Right renal pelvis (tissue), 4 donors: ENCODE measurements at regions not wholly inside any gene's neighbourhood (a gene's known extent, or its start where the extent isn't known, plus 50 kb on each side); places are given as distances from the start of the nearest gene placed in this dataset.

Experiments used
- DNase-seq, 4 donors: peaks; one replicate each; pipeline ENCODE4 v3.0.0-alpha.2; 2013; ENCODE audit warnings: low read depth in 4 of 4, low spot score in 3 of 4, missing footprints in 1 of 4

- no peak for DNase-seq
Observed at GRCh38 chr1:5225707-5226704, 571.6 kb downstream of the AJAP1 start.

DNA sequence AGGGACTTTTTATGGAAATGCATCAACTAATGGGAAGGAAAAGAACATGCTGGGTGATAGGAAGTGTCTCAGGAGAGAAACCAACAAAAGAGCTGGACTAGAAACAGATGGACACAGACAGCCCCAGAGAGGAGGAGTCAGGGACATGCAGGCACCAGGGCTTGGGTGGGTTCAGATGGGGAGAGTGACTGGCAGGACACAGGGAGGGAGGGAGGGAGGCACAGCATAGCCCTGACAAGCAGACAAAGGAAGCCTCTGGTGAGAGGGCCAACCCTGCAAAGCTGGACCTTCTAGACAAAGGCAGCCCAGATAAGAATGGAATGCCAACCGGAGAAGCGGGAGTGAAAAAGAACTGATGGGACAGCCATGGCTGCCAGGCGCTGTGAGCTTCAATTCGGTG, 568.8 kb downstream of the AJAP1 start:
- DNase-seq, result no peak

DNA sequence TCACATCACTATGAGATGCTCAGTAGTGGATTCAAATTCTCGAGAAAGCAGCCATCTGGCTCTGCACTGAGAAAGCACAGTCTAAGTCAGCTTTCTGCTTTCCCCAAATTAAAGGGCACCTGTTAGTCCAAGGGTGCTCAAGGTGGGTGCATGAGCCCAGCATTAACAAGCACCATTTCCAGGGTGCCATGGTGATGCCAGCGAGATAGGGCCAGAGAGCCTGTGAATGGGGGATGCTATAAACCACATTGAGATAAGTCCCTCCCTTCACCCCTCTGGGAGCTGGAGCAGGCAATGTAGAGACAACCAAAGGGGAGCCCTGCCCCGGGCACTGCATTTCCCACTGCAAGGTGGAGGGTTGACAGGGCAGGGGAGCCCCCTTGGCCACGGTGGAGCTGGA, 568.2 kb downstream of the AJAP1 start:
- DNase-seq, result no peak

- no peak for DNase-seq
Observed at GRCh38 chr1:5221451-5221850, 567.0 kb downstream of the AJAP1 start.

GRCh38 chr1:5220821-5221220, 566.4 kb downstream of the AJAP1 start:
- DNase-seq, result no peak

GRCh38 chr1:5220421-5220820, 566.0 kb downstream of the AJAP1 start:
- no peak for DNase-seq

DNA sequence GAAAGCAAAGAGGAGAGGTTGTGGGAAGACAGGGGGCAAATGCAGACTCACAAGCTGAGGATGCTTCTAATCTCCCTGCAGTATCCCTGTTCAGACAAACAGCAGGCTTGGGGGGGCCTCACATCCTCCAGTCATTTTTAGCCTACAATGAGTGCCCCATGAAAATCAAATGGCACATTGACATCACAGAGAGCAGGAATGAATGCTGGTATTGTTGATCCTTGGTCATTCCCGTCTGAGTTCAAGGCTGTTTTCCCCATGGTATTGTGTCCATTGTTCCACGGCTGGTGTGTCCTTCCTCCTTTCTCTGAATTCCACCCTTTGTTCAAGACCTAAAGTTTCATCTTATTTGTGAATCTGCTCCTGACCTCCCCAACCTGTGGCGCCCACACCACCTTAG, 545.6 kb downstream of the AJAP1 start:
- no peak for DNase-seq

- DNase-seq, result peak in 2 of 4 donors; percentile 4 to 5
Observed at GRCh38 chr1:5198328-5198727, 543.9 kb downstream of the AJAP1 start.

DNA sequence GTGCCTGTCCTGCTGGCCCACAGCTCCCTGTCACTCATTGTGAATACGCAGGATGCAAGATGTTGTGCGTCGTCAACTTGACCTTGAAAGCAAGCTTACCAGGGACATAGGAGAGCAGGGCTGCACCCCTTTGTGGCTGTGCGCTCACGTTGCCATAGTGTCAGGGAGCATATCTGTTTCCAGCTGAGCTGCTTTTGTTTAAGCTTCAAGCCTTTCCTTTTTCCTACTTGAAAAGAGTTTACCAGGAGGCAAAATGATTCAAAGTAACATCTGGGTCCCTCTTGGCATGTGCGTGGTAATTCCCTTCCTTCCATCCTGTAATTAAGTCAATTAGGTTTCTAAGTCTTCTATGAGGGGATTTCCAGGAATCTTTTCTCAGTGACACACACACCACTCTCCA, 537.1 kb downstream of the AJAP1 start:
- no peak for DNase-seq

GRCh38 chr1:5189384-5189783, 535.0 kb downstream of the AJAP1 start:
- no peak for DNase-seq

GRCh38 chr1:5165762-5166161, 511.4 kb downstream of the AJAP1 start:
- DNase-seq, result no peak

GRCh38 chr1:5164158-5164557, 509.7 kb downstream of the AJAP1 start:
- no peak for DNase-seq

DNA sequence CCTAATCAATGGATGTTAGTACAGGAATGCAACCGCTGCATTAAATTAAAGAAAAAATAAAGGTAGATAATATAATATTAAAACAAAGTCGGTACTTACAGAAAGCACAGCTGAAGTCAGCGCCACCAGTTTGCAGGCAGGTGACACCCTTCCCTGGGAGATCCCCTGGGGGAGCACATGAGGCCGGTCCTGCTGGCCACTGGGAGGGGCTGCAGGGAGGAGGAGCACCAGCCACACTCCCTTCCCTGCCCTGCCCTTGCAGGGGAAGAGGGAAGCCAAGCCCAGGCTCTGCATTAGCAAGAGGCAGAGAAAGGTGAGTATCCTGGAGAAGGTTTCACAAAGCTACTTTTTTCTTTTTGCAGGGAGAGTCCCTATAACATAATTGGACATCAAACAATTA, 507.0 kb downstream of the AJAP1 start:
- DNase-seq, result no peak

DNA sequence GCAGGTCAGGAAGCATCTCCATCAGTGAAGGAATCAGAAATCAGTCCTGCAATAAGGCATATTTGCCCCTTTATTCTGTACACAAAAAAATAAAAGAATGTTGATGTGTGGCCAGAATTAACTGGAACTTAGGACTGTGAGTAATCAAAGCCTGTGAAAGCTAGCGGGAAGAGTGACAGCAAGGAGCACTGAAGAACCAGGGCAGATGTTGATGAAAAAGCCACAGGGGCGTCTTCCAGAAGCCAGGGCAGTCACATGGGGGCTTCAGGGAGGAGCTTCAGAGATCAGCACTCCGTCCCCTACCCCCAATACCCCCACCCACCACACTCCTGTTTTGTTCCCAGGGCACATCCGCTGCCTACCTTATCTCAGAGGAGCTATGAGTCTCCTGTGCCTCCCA, 502.8 kb downstream of the AJAP1 start:
- no peak for DNase-seq

GRCh38 chr1:5156416-5157120, 502.2 kb downstream of the AJAP1 start:
- no peak for DNase-seq

GRCh38 chr1:5151511-5151910, 497.1 kb downstream of the AJAP1 start:
- no peak for DNase-seq

- no peak for DNase-seq
Observed at GRCh38 chr1:5150191-5150590, 495.8 kb downstream of the AJAP1 start.

DNA sequence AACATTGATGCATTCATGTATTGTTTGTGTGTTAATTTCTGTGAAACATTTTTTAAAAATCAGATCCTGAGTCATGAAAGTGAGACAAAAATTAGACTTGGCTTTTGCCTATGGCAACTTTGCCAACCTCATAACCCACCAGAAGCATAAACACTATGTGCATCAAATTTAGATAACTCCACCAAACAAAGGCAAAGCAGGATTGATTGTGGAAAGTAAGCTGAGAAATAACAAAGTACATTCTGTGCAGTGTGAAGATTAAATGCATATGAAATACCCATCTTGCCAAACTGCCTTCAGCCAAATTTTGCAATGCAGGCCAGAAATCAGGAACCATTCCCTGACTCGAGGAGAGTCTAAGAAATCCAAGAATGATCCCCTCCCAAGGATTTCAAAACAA, 493.4 kb downstream of the AJAP1 start:
- no peak for DNase-seq

- DNase-seq, result no peak
Observed at GRCh38 chr1:5142389-5142788, 488.0 kb downstream of the AJAP1 start.

DNA sequence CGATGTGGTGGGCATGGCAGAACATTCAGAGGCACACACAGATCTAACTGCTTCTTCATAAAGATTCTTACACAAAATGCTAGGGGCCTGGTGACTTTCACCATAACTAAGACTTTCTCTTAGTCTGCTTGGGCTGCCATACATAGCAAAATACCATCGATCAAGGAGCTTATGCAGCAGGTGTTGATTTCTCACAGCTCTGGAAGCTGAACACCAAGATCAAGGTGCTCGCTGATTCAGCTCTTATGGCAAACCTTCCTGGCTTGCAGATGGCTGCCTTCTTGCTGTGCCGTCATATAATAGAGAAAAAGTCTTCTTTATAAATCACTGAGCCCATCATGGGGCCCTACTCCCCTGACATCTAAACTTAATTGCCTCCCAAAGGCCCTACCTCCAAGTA, 487.3 kb downstream of the AJAP1 start:
- no peak for DNase-seq

DNA sequence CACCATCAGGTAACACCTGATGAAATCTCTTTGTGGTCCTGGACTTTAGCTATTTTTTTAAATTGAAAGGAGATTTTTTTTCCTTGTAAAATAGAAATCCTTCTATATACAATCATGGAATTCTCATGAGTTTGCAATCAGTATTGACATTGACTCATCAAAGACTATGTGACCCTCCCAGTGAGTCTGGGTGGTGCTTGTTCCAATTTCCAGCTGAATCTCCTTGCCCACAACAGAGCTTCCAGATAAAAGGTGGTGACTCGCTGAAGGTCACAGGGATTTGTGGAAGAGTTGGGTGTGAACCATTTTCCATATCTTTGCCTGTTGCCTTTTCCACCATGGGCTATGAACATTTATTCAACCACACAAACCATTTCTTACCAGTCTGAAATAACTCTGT, 486.6 kb downstream of the AJAP1 start:
- DNase-seq, result no peak

DNA sequence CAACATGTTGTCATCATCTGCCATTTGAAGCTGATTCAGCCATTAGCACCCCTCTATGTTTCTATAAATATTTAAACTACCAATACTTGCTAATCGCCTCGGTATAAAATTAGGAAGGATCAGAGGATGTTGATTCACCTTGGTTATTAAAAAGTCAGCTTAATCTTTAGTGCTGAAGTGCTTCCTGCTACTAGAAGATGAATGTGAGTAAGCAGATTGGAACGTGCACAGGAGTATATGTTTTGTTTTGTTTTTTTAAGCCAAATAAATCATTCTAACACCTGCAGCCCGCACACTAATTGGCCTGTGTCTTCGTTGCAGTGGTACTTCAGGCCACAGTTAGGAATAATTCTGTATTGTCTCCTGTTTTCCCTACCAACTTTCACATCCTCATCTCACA, 485.7 kb downstream of the AJAP1 start:
- no peak for DNase-seq
